ENCODE measurements at regions not wholly inside any gene's neighbourhood (a gene's known extent, or its start where the extent isn't known, plus 50 kb on each side); places are given as distances from the start of the nearest gene placed in this dataset.
"Not testable (repeated sequence)": the region's sequence is repeated elsewhere in the genome, so short reads cannot be mapped to it uniquely, and the experiment has no call there.

DNA sequence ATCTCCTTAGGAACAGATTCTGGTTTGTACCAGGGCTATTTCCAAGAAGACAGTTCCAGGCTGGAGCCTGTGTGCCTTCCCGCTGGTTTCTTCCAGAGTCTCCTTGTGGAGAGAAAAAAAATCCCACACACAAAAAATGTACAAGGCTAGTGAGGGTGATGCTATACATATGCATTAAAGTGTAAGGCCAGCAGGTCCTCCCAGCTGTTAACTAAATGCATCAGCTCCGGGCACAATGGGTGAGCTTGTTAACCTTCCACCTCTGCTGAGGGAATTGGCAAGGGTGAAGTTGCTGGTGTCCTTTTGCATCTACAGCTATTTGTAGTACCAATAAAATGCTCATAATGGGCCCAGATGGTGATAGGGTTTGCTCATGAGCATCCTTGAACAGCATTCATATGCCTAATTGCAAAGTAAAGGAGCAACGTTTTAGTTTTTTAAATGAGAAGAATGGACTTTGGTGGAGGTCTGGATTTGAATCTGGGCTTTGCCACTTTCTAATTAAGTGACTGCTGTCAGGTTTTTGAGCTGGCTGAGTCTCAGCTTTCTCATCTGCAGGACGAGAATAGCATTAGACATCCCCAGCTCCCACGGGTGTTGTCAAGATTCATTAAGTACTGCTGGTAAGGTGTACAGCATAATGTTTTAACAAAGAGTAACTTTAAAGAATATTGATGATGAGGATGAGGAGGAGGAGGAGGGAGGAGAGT lies 361.8 kb downstream of the QKI start:
- DNase-seq, result no peak

DNA sequence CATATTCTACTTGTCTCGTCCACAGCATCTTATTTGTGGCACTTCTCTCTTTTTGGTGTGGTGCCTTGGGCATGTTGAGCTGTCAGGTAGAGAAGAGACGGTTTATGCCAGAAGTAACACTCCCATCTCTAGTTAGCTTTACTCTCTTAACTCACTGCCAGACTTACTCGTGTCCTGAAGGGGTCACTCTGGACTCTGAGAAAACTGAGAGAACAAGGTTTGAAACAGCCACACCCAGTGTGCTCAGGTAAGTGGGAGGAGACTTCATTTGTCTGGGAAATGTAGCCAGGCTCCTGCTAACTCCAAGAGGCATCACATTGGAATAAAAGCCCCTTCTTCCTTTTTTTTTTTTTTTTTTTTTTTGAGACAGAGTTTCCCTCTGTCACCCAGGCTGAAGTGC lies 360.8 kb downstream of the QKI start:
- no peak for DNase-seq

GRCh38 chr6:163774485-163774884 lies 360.0 kb downstream of the QKI start:
- no peak for DNase-seq

GRCh38 chr6:163773646-163774045 lies 359.1 kb downstream of the QKI start:
- DNase-seq, result no peak

GRCh38 chr6:163772701-163773100 lies 358.2 kb downstream of the QKI start:
- no peak for DNase-seq

DNA sequence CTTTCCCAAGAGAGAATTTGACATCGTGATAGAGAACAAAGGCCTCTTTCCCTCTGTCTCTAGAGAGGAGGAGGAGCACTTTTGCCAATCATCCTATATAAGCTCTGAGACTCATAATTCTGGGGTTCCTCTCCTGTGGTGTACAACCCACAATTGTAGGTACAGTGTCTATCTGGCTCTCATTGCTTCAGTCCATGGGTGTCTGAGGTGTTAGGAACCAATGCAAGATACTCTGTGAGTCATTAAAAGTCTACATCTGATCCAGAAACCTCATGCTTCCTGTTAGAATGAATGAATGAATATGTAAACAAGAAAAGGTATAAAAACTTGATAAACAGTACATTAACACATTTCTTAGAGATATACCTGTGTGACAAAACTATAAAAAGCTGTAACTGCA lies 356.7 kb downstream of the QKI start:
- DNase-seq, result no peak

- DNase-seq, result no peak
Measured at GRCh38 chr6:163768905-163769304, 354.4 kb downstream of the QKI start.

GRCh38 chr6:163766936-163767335 lies 352.4 kb downstream of the QKI start:
- DNase-seq, result no peak

DNA sequence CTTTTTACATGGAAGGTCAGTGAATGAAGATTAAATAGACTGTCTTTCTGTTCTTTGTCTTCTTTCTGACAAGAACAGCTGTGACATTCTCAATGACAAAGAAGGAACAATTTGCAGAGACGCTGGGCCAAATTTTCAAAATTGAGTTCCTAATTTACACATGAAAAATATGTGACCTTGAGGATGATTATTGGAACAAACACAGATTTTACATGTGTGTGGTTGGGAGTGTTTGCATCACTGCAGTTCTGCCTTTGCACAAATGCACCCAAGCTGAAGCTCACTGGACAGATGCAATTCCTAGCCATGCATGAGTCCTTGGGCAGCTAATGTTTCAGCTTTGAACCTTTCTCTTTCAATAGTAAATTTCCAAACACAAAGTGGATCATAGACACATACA lies 350.8 kb downstream of the QKI start:
- DNase-seq, result no peak

- no peak for DNase-seq
Measured at GRCh38 chr6:163764565-163764964, 350.0 kb downstream of the QKI start.

- no peak for DNase-seq
Measured at GRCh38 chr6:163761481-163761880, 347.0 kb downstream of the QKI start.

- DNase-seq, result no peak
Measured at GRCh38 chr6:163760860-163761259, 346.3 kb downstream of the QKI start.

GRCh38 chr6:163759542-163759941 lies 345.0 kb downstream of the QKI start:
- DNase-seq, result no peak

- DNase-seq, result no peak
Measured at GRCh38 chr6:163757520-163757919, 343.0 kb downstream of the QKI start.

DNA sequence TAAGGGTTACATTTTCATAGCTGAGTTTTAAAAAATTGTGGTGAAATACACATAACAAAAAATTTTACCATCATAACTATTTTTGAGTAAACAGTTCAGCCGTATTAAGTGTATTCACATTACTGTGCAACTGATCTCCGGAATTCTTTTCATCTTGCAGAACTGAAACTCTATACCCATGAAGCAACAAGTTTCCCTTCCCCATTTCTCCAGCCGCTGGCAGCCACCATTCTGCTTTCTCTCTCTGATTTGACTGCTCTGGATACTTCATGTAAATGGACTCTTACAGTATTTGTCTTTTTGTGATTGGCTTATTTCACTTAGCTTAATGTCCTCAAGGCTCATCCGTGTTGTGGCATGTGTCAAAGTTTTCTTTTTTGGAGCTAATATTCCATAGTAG lies 341.6 kb downstream of the QKI start:
- DNase-seq, result no peak

- no peak for DNase-seq
Measured at GRCh38 chr6:163754866-163755265, 340.3 kb downstream of the QKI start.

- no peak for DNase-seq
Measured at GRCh38 chr6:163753430-163753829, 338.9 kb downstream of the QKI start.

GRCh38 chr6:163752446-163752845 lies 337.9 kb downstream of the QKI start:
- no peak for DNase-seq

- DNase-seq, result no peak
Measured at GRCh38 chr6:163751032-163751525, 336.6 kb downstream of the QKI start.

GRCh38 chr6:163750431-163751031 lies 336.0 kb downstream of the QKI start:
- DNase-seq, result no peak

DNA sequence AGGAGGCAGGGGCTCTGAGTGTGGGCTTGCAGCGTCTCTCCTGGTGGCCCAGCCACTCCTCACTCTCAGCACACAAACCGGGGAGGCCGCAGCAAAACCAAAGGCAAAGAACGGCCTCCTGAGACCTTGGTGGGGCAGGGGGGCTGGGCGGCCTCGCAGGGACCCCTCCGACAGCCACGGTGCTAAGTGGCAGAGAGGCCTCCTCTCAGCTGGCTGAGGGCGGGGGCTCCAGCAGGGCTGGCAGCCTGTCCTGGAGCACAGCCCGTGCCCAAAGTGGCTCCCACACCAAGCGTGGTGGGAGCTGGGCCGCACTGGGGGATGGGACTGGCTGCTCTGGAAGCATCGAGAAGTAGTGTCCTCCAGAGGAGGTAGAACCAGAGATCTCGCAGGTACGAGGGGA lies 334.4 kb downstream of the QKI start:
- DNase-seq, result no peak

GRCh38 chr6:163748036-163748435 lies 333.5 kb downstream of the QKI start:
- no peak for DNase-seq

GRCh38 chr6:163747058-163747457 lies 332.5 kb downstream of the QKI start:
- DNase-seq, result not testable (repeated sequence)

GRCh38 chr6:163745536-163746400 lies 331.2 kb downstream of the QKI start:
- DNase-seq, result no peak

All from SHP77 treated with DMSO at 0.1 percent for 48 hours (cell line).